ENCODE measurements at regions not wholly inside any gene's neighbourhood (a gene's known extent, or its start where the extent isn't known, plus 50 kb on each side); places are given as distances from the start of the nearest gene placed in this dataset.

GRCh38 chr1:229810140-229810539 lies 184.1 kb downstream of the URB2 start:
- H3K27ac ChIP-seq (ENCODE audit: low read depth, low read length): no peak overlapping the region
- peaks cover 10 to 26% of the 10 kb centered on the region in 2 donors for H3K27me3 Mint-ChIP-seq
- ChIA-PET POLR2A (ENCODE audit: partially characterized antibody) (no interaction called here), CTCF (ENCODE audit: partially characterized antibody) (no interaction called here)
- DNase-seq: no peak
- H3K27me3 ChIP-seq (ENCODE audit: insufficient read depth, low read length): no peaks in the 10 kb centered on the region
- no peak overlapping the region for H3K4me3 Mint-ChIP-seq
- H3K36me3 Mint-ChIP-seq: peaks cover 4% of the 10 kb centered on the region in 2 donors
- intact Hi-C loops (cut with micrococcal nuclease): no loop called here
- H3K9me3 Mint-ChIP-seq: peaks cover 9 to 49% (median 32%) of the 10 kb centered on the region in 8 donors
- H3K4me1 Mint-ChIP-seq: no peaks in the 10 kb centered on the region
- H3K9me3 ChIP-seq (ENCODE audit: control insufficient read depth in 1 of 2, low read length in 2 of 2): peaks cover 0 to 11% of the 10 kb centered on the region in 2 donors
- no peaks in the 10 kb centered on the region for H3K36me3 ChIP-seq (ENCODE audit: insufficient read depth, low read length)
- H3K27ac Mint-ChIP-seq: no peak overlapping the region
- no peak overlapping the region for H3K4me3 ChIP-seq (ENCODE audit: low read length in 2 of 2)
- no peaks in the 10 kb centered on the region for H3K4me1 ChIP-seq (ENCODE audit: insufficient read depth, low read length)

DNA sequence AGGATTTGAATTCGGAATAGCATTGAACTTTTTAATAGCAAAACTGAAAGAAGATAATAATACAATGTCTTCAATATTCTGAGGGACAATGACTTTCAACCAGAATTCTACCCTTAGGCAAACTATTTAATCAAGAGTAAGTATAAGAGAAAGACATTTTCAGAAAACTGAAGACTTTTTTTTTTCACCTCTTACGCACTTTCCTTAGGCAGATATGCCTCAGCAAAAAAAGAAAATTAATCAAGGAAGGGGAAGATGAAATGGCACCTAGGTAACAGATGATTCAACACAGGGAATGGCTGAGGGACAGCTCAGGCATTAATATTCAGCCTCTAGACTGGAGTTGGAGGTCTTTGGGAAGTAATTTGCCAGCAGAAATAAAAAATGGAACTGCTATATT lies 184.9 kb downstream of the URB2 start:
- intact Hi-C loops (cut with micrococcal nuclease): no loop called here
- H3K27me3 Mint-ChIP-seq: peaks cover 10 to 24% of the 10 kb centered on the region in 2 donors
- H3K36me3 Mint-ChIP-seq: peaks cover 4% of the 10 kb centered on the region in 2 donors
- Histone ChIP-seq H3K27me3 (ENCODE audit: insufficient read depth, low read length) (no peaks in the 10 kb centered on the region), H3K4me1 (ENCODE audit: insufficient read depth, low read length) (no peaks in the 10 kb centered on the region), H3K9me3 (ENCODE audit: control insufficient read depth in 1 of 2, low read length in 2 of 2) (peaks cover 0 to 7% of the 10 kb centered on the region in 2 donors), H3K36me3 (ENCODE audit: insufficient read depth, low read length) (no peaks in the 10 kb centered on the region), H3K27ac (ENCODE audit: low read depth, low read length) (no peak overlapping the region), H3K4me3 (ENCODE audit: low read length in 2 of 2) (no peak overlapping the region)
- peaks cover 9 to 41% (median 29%) of the 10 kb centered on the region in 8 donors for H3K9me3 Mint-ChIP-seq
- H3K27ac Mint-ChIP-seq: no peak overlapping the region
- H3K4me1 Mint-ChIP-seq: no peaks in the 10 kb centered on the region
- ChIA-PET POLR2A (ENCODE audit: partially characterized antibody) (no interaction called here), CTCF (ENCODE audit: partially characterized antibody) (no interaction called here)
- DNase-seq: no peak
- H3K4me3 Mint-ChIP-seq: no peak overlapping the region

GRCh38 chr1:229812148-229812547 lies 186.1 kb downstream of the URB2 start:
- H3K4me1 ChIP-seq (ENCODE audit: insufficient read depth, low read length): no peaks in the 10 kb centered on the region
- no peaks in the 10 kb centered on the region for H3K27me3 ChIP-seq (ENCODE audit: insufficient read depth, low read length)
- intact Hi-C loops (cut with micrococcal nuclease): no loop called here
- DNase-seq: no peak
- ChIA-PET CTCF (ENCODE audit: partially characterized antibody) (no interaction called here), POLR2A (ENCODE audit: partially characterized antibody) (no interaction called here)
- H3K36me3 Mint-ChIP-seq: peaks cover under 1 to 4% of the 10 kb centered on the region in 2 donors
- H3K4me1 Mint-ChIP-seq: no peaks in the 10 kb centered on the region
- peaks cover 0 to 7% of the 10 kb centered on the region in 2 donors for H3K9me3 ChIP-seq (ENCODE audit: control insufficient read depth in 1 of 2, low read length in 2 of 2)
- H3K27ac Mint-ChIP-seq: no peak overlapping the region
- H3K36me3 ChIP-seq (ENCODE audit: insufficient read depth, low read length): no peaks in the 10 kb centered on the region
- H3K27ac ChIP-seq (ENCODE audit: low read depth, low read length): no peak overlapping the region
- H3K27me3 Mint-ChIP-seq: peaks cover 7 to 19% of the 10 kb centered on the region in 2 donors
- peaks cover 7 to 32% (median 27%) of the 10 kb centered on the region in 8 donors for H3K9me3 Mint-ChIP-seq
- H3K4me3 Mint-ChIP-seq: no peak overlapping the region
- no peak overlapping the region for H3K4me3 ChIP-seq (ENCODE audit: low read length in 2 of 2)

DNA sequence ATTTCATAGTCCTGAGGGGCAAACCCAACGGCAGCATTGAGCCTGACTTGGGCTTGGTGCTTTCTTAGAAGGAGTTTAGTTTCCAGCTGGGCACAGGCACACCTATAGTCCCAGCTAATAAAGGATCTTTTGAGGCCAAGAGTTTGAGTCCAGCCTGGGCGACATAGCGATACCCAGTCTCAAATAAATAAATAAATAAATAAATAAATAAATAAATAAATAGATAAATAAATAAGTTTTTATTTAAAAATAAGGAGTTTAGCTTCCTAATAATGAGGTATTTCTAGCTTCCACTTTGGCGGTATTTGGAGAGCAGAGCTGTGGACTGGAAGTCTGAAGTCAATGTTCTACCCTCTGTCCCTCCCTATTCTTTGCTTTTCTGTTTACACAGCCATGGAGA lies 186.6 kb downstream of the URB2 start:
- H3K4me3 Mint-ChIP-seq: no peak overlapping the region
- H3K4me3 ChIP-seq (ENCODE audit: low read length in 2 of 2): no peak overlapping the region
- H3K4me1 Mint-ChIP-seq: no peaks in the 10 kb centered on the region
- no peak overlapping the region for H3K27ac ChIP-seq (ENCODE audit: low read depth, low read length)
- H3K27me3 Mint-ChIP-seq: peaks cover 5 to 18% of the 10 kb centered on the region in 2 donors
- POLR2A ChIA-PET (ENCODE audit: partially characterized antibody): interaction anchor here (0.7 kb wide), 1 partner anchor 29 kb away, joined by 3 read pairs; no protein-coding TSS in a partner anchor
- H3K36me3 ChIP-seq (ENCODE audit: insufficient read depth, low read length): no peaks in the 10 kb centered on the region
- H3K9me3 ChIP-seq (ENCODE audit: control insufficient read depth in 1 of 2, low read length in 2 of 2): peaks cover 0 to 7% of the 10 kb centered on the region in 2 donors
- no peak for DNase-seq
- H3K27me3 ChIP-seq (ENCODE audit: insufficient read depth, low read length): no peaks in the 10 kb centered on the region
- no peaks in the 10 kb centered on the region for H3K4me1 ChIP-seq (ENCODE audit: insufficient read depth, low read length)
- H3K27ac Mint-ChIP-seq: no peak overlapping the region
- intact Hi-C loops (cut with micrococcal nuclease): no loop called here
- CTCF ChIA-PET (ENCODE audit: partially characterized antibody): no interaction called here
- peaks cover 0 to 4% of the 10 kb centered on the region in 2 donors for H3K36me3 Mint-ChIP-seq
- peaks cover 6 to 29% (median 26%) of the 10 kb centered on the region in 8 donors for H3K9me3 Mint-ChIP-seq

DNA sequence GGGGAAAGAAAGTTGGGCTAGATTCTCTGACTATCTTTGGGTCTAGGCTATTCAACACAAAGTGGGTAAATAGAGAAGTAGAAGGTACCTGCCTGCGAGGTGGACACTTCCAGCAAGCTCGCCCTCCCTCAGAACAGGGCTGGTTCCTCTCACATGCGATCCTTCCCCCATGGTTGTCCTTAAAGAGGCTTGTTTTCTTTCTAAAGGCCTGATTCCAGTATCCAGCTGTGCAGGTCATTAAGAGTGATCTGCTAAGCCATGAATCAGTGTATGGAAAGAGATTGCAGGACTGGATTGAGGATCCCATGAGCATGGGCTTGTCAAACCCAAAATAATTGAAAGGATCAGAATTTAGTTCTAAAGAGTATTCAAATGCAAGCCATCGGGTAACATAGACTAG lies 189.0 kb downstream of the URB2 start:
- no peak for DNase-seq
- H3K4me3 Mint-ChIP-seq: no peak overlapping the region
- no peaks in the 10 kb centered on the region for H3K4me1 ChIP-seq (ENCODE audit: insufficient read depth, low read length)
- no peak overlapping the region for H3K27ac ChIP-seq (ENCODE audit: low read depth, low read length)
- no peaks in the 10 kb centered on the region for H3K4me1 Mint-ChIP-seq
- peaks cover 3 to 15% (median 11%) of the 10 kb centered on the region in 8 donors for H3K9me3 Mint-ChIP-seq
- no peak overlapping the region for H3K27ac Mint-ChIP-seq
- peaks cover 4 to 12% of the 10 kb centered on the region in 2 donors for H3K27me3 Mint-ChIP-seq
- peaks cover 0 to 3% of the 10 kb centered on the region in 2 donors for H3K9me3 ChIP-seq (ENCODE audit: control insufficient read depth in 1 of 2, low read length in 2 of 2)
- ChIA-PET CTCF (ENCODE audit: partially characterized antibody) (no interaction called here), POLR2A (ENCODE audit: partially characterized antibody) (no interaction called here)
- intact Hi-C loops (cut with micrococcal nuclease): no loop called here
- H3K36me3 Mint-ChIP-seq: no peaks in the 10 kb centered on the region
- no peaks in the 10 kb centered on the region for H3K36me3 ChIP-seq (ENCODE audit: insufficient read depth, low read length)
- no peak overlapping the region for H3K4me3 ChIP-seq (ENCODE audit: low read length in 2 of 2)
- no peaks in the 10 kb centered on the region for H3K27me3 ChIP-seq (ENCODE audit: insufficient read depth, low read length)

DNA sequence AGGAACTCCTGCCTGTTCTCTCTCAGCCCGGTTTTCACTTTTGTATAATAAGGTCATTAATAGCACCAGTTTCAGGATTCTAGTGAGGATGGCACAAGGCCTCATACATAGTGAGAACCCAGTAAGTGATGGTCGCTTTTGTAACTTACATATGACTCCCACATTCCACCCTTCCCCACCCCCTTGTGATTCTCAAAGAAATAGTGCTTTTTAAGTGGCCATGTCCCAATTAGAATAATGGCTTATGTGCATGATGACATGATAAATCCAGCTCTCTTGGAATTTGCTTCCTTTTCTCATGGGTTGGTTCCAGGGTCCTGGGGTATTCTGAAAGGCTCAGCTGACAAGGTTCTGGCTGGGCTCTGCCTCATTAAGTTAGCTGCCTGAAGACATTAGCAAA lies 189.9 kb downstream of the URB2 start:
- peaks cover 4 to 9% of the 10 kb centered on the region in 2 donors for H3K27me3 Mint-ChIP-seq
- no peak for DNase-seq
- POLR2A ChIA-PET (ENCODE audit: partially characterized antibody): no interaction called here
- H3K9me3 Mint-ChIP-seq: peaks cover 0 to 7% (median 3%) of the 10 kb centered on the region in 8 donors
- H3K4me1 ChIP-seq (ENCODE audit: insufficient read depth, low read length): no peaks in the 10 kb centered on the region
- H3K27ac ChIP-seq (ENCODE audit: low read depth, low read length): no peak overlapping the region
- H3K27me3 ChIP-seq (ENCODE audit: insufficient read depth, low read length): no peaks in the 10 kb centered on the region
- CTCF ChIA-PET (ENCODE audit: partially characterized antibody): no interaction called here
- no peaks in the 10 kb centered on the region for H3K36me3 ChIP-seq (ENCODE audit: insufficient read depth, low read length)
- H3K27ac Mint-ChIP-seq: no peak overlapping the region
- no peaks in the 10 kb centered on the region for H3K36me3 Mint-ChIP-seq
- no peak overlapping the region for H3K4me3 Mint-ChIP-seq
- no peaks in the 10 kb centered on the region for H3K4me1 Mint-ChIP-seq
- intact Hi-C loops (cut with micrococcal nuclease): no loop called here
- H3K9me3 ChIP-seq (ENCODE audit: control insufficient read depth in 1 of 2, low read length in 2 of 2): no peaks in the 10 kb centered on the region
- H3K4me3 ChIP-seq (ENCODE audit: low read length in 2 of 2): no peak overlapping the region

DNA sequence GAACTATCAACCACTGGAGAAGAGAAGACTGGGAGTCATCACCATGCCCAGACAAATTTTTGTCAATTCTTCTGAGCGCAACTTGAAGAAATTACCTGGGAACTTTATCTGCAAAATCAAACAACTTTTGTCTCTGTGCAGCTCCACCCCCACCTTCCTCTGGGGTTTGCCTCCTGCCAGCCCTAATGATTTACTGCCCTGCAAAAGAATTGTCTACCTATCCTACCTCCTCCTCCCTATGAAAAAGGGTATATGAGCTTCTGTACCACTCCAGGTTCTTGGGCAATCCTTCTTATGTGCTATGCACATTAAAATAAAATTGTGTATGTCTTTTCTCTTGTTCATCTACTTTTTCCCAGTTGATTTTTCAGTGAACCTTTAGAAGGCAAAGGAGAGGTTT lies 191.9 kb downstream of the URB2 start:
- peaks cover 4 to 9% of the 10 kb centered on the region in 2 donors for H3K27me3 Mint-ChIP-seq
- POLR2A ChIA-PET (ENCODE audit: partially characterized antibody): no interaction called here
- intact Hi-C loops (cut with micrococcal nuclease): no loop called here
- CTCF ChIA-PET (ENCODE audit: partially characterized antibody): no interaction called here
- H3K9me3 Mint-ChIP-seq: no peaks in the 10 kb centered on the region
- no peak overlapping the region for H3K4me3 Mint-ChIP-seq
- H3K36me3 Mint-ChIP-seq: no peaks in the 10 kb centered on the region
- no peaks in the 10 kb centered on the region for H3K9me3 ChIP-seq (ENCODE audit: control insufficient read depth in 1 of 2, low read length in 2 of 2)
- H3K4me3 ChIP-seq (ENCODE audit: low read length in 2 of 2): no peak overlapping the region
- no peak for DNase-seq
- no peaks in the 10 kb centered on the region for H3K4me1 Mint-ChIP-seq
- H3K27me3 ChIP-seq (ENCODE audit: insufficient read depth, low read length): no peaks in the 10 kb centered on the region
- H3K27ac Mint-ChIP-seq: no peak overlapping the region
- H3K4me1 ChIP-seq (ENCODE audit: insufficient read depth, low read length): no peaks in the 10 kb centered on the region
- no peaks in the 10 kb centered on the region for H3K36me3 ChIP-seq (ENCODE audit: insufficient read depth, low read length)
- no peak overlapping the region for H3K27ac ChIP-seq (ENCODE audit: low read depth, low read length)

DNA sequence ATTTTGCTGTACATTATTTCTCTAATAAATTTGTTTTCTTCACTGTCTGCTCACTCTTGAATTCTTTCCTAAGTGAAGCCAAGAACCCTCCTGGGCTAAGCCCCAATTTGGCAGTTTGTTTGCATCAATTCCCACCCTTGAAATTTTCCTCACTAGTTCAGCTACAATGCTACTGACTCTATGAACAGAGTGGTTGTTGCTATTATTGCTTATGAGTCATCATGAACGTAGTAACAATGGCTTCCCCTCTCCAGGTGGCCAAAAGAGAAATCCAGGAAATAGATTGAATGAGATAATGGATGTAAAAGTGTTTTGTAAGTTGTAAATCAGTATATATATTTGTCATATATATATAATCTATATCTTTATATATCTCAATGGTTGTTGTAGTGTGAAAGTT lies 193.0 kb downstream of the URB2 start:
- no peaks in the 10 kb centered on the region for H3K4me1 Mint-ChIP-seq
- peaks cover 4 to 9% of the 10 kb centered on the region in 2 donors for H3K27me3 Mint-ChIP-seq
- H3K4me3 ChIP-seq (ENCODE audit: low read length in 2 of 2): no peak overlapping the region
- H3K27ac Mint-ChIP-seq: no peak overlapping the region
- no peaks in the 10 kb centered on the region for H3K36me3 Mint-ChIP-seq
- ChIA-PET CTCF (ENCODE audit: partially characterized antibody) (no interaction called here), POLR2A (ENCODE audit: partially characterized antibody) (no interaction called here)
- H3K9me3 ChIP-seq (ENCODE audit: control insufficient read depth in 1 of 2, low read length in 2 of 2): no peaks in the 10 kb centered on the region
- H3K9me3 Mint-ChIP-seq: no peaks in the 10 kb centered on the region
- intact Hi-C loops (cut with micrococcal nuclease): no loop called here
- no peaks in the 10 kb centered on the region for H3K36me3 ChIP-seq (ENCODE audit: insufficient read depth, low read length)
- DNase-seq: no peak
- H3K27ac ChIP-seq (ENCODE audit: low read depth, low read length): no peak overlapping the region
- H3K4me1 ChIP-seq (ENCODE audit: insufficient read depth, low read length): no peaks in the 10 kb centered on the region
- no peak overlapping the region for H3K4me3 Mint-ChIP-seq
- no peaks in the 10 kb centered on the region for H3K27me3 ChIP-seq (ENCODE audit: insufficient read depth, low read length)

All from CD4-positive, alpha-beta memory T cell (primary cell).